IMR-90 (cell line): ENCODE measurements at regions not wholly inside any gene's neighbourhood (a gene's known extent, or its start where the extent isn't known, plus 50 kb on each side); places are given as distances from the start of the nearest gene placed in this dataset.

Source experiments
- BHLHE40 ChIP-seq: fragments of 150-350 bp; IDR thresholded peaks from 2 replicates; pipeline ENCODE4 v1.6.1; 2016; ENCODE audit warnings: mild to moderate bottlenecking, low read depth, low read length
- CEBPB ChIP-seq: IDR thresholded peaks from 2 replicates; pipeline ENCODE4 v1.6.1; 2012; ENCODE audit warnings: low read depth, low read length, improper control_type of control experiment
- MAFK ChIP-seq: IDR thresholded peaks from 2 replicates; pipeline ENCODE4 v1.6.1; 2012; ENCODE audit warnings: low read depth, low read length, improper control_type of control experiment
- NFE2L2 ChIP-seq: fragments of 150-350 bp; IDR thresholded peaks from 2 replicates; pipeline ENCODE4 v1.6.1; 2016; ENCODE audit warnings: low read depth, mild to moderate bottlenecking, low read length
- POLR2A ChIP-seq: IDR thresholded peaks from 2 replicates; pipeline ENCODE4 v1.6.1; 2012; ENCODE audit warnings: mild to moderate bottlenecking, low read depth, low read length
- RAD21 ChIP-seq: IDR thresholded peaks from 2 replicates; pipeline ENCODE4 v1.6.1; 2012; ENCODE audit warnings: low read length, improper control_type of control experiment
- RCOR1 ChIP-seq: IDR thresholded peaks from 2 replicates; pipeline ENCODE4 v1.6.1; 2012; ENCODE audit warnings: mild to moderate bottlenecking, low read length, improper control_type of control experiment; ENCODE audit not compliant: insufficient replicate concordance
- RFX5 ChIP-seq: IDR thresholded peaks from 2 replicates; pipeline ENCODE4 v1.8.0; 2012; ENCODE audit warnings: low read depth, mild to moderate bottlenecking, low read length, moderate library complexity
- TF ChIP-seq, protein P1 (sequence below): conservative IDR thresholded peaks from 2 replicates; pipeline ENCODE4 v1.5.1; 2012; ENCODE audit warnings: mild to moderate bottlenecking, low read depth, low read length, improper control_type of control experiment
- TF ChIP-seq, protein P2 (sequence below): fragments of 150-350 bp; IDR thresholded peaks from 2 replicates; pipeline ENCODE4 v1.6.1; 2017; ENCODE audit warnings: mild to moderate bottlenecking, antibody characterized with exemption, low read length, low read depth

DNA sequence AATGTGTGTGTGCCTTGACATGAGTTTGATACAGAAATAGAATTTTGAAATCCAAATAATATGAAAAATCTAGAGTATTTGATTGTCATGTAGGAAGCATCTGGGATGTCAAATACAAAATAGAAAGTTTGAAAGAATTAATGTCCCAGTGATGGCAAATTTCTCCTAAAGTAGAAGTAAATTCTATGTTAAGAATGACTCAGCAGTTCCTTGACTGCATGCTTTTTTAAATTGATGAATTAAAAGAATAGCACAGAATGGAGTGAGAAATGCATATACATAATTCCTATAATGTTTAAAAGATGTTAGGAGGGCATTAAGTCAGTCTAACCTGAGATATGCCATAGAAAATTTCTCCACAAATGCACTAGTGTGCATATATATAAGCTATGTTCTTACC lies 357.5 kb downstream of the TMEM182 start:
- TF ChIP-seq, protein P1, sequence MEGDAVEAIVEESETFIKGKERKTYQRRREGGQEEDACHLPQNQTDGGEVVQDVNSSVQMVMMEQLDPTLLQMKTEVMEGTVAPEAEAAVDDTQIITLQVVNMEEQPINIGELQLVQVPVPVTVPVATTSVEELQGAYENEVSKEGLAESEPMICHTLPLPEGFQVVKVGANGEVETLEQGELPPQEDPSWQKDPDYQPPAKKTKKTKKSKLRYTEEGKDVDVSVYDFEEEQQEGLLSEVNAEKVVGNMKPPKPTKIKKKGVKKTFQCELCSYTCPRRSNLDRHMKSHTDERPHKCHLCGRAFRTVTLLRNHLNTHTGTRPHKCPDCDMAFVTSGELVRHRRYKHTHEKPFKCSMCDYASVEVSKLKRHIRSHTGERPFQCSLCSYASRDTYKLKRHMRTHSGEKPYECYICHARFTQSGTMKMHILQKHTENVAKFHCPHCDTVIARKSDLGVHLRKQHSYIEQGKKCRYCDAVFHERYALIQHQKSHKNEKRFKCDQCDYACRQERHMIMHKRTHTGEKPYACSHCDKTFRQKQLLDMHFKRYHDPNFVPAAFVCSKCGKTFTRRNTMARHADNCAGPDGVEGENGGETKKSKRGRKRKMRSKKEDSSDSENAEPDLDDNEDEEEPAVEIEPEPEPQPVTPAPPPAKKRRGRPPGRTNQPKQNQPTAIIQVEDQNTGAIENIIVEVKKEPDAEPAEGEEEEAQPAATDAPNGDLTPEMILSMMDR: no peak
- TF ChIP-seq NFE2L2 (peak; percentile 90), POLR2A (no peak), RAD21 (no peak), MAFK (0 out of 2 replicates have a peak, but pooled peaks have one; percentile 18), RCOR1 (no peak), CEBPB (no peak), RFX5 (no peak), BHLHE40 (no peak)
- TF ChIP-seq, protein P2, sequence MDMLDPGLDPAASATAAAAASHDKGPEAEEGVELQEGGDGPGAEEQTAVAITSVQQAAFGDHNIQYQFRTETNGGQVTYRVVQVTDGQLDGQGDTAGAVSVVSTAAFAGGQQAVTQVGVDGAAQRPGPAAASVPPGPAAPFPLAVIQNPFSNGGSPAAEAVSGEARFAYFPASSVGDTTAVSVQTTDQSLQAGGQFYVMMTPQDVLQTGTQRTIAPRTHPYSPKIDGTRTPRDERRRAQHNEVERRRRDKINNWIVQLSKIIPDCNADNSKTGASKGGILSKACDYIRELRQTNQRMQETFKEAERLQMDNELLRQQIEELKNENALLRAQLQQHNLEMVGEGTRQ: no peak
